ENCODE measurements at regions not wholly inside any gene's neighbourhood (a gene's known extent, or its start where the extent isn't known, plus 50 kb on each side); places are given as distances from the start of the nearest gene placed in this dataset.

GRCh38 chr10:44848211-44848610 is 62.9 kb upstream of the TMEM72 start:
- Mint-ChIP-seq H3K4me3 (ENCODE audit: unreplicated experiment) (no peak overlapping the region), H3K9me3 (ENCODE audit: unreplicated experiment) (no peaks in the 10 kb centered on the region), H3K27ac (ENCODE audit: unreplicated experiment) (no peak overlapping the region), H3K36me3 (ENCODE audit: insufficient read depth, unreplicated experiment) (no peaks in the 10 kb centered on the region), H3K27me3 (ENCODE audit: insufficient read depth, unreplicated experiment) (peaks cover 20% of the 10 kb centered on the region), H3K4me1 (ENCODE audit: low read depth, unreplicated experiment) (no peaks in the 10 kb centered on the region)
- H3K4me3 ChIP-seq (ENCODE audit: low read depth, low read length): no peak overlapping the region
- ChIA-PET POLR2A (no interaction called here), CTCF (no interaction called here)
- intact Hi-C loops (cut with micrococcal nuclease; ENCODE audit: unreplicated experiment): no loop called here
- peaks cover 2% of the 10 kb centered on the region; the same call in 1 of the 2 replicates for H3K27me3 ChIP-seq (replicated peaks; ENCODE audit: control insufficient read depth, insufficient read depth, low read length)
- TF ChIP-seq, protein P1, sequence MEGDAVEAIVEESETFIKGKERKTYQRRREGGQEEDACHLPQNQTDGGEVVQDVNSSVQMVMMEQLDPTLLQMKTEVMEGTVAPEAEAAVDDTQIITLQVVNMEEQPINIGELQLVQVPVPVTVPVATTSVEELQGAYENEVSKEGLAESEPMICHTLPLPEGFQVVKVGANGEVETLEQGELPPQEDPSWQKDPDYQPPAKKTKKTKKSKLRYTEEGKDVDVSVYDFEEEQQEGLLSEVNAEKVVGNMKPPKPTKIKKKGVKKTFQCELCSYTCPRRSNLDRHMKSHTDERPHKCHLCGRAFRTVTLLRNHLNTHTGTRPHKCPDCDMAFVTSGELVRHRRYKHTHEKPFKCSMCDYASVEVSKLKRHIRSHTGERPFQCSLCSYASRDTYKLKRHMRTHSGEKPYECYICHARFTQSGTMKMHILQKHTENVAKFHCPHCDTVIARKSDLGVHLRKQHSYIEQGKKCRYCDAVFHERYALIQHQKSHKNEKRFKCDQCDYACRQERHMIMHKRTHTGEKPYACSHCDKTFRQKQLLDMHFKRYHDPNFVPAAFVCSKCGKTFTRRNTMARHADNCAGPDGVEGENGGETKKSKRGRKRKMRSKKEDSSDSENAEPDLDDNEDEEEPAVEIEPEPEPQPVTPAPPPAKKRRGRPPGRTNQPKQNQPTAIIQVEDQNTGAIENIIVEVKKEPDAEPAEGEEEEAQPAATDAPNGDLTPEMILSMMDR (IDR thresholded peaks at IDR 0.05; ENCODE audit: insufficient read depth in 1 of 2, low read depth in 1 of 2, low read length in 1 of 2, severe bottlenecking in 1 of 2, unreplicated experiment in 1 of 2): no peak
- no peak for DNase-seq
- H3K36me3 ChIP-seq (ENCODE audit: control insufficient read depth, insufficient read depth, low read length): no peaks in the 10 kb centered on the region
- no peaks in the 10 kb centered on the region; the same call in 1 of the 2 replicates for H3K9me3 ChIP-seq
- BruUV-seq (replicated peaks): no TSS peak
- no peaks in the 10 kb centered on the region for H3K4me1 ChIP-seq

DNA sequence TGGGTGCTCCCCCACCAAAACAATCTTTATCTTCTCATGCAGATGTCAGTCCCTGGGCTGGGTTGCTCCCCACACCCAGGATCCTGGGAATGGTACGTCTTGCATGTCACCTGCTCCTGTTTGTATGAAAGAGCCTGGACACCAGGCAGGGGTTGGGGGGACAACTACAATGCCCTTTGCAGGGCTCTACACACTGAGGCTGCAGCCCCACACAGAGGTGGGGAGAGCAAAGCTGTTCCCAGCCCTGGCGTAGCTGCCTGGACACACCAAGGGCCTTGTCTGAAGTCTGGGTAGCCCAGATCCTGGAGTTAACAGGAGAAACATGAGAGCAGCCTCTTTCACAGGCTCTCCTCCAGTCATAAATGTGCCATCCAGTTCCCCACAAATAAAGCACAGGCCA is 61.2 kb upstream of the TMEM72 start:
- intact Hi-C loops (cut with micrococcal nuclease; ENCODE audit: unreplicated experiment): loop anchor here (10.0 kb wide), 1 partner anchor 275 kb away; no protein-coding TSS in a partner anchor

GRCh38 chr10:44850356-44850934 is 60.7 kb upstream of the TMEM72 start:
- no peaks in the 10 kb centered on the region for H3K36me3 ChIP-seq (ENCODE audit: control insufficient read depth, insufficient read depth, low read length)
- no peaks in the 10 kb centered on the region for H3K9me3 Mint-ChIP-seq (ENCODE audit: unreplicated experiment)
- H3K4me3 Mint-ChIP-seq (ENCODE audit: unreplicated experiment): no peak overlapping the region
- no peaks in the 10 kb centered on the region; the same call in 1 of the 2 replicates for H3K9me3 ChIP-seq
- DNase-seq: no peak
- H3K27me3 Mint-ChIP-seq (ENCODE audit: insufficient read depth, unreplicated experiment): peaks cover 16% of the 10 kb centered on the region
- ChIA-PET CTCF (no interaction called here), POLR2A (no interaction called here)
- H3K27ac Mint-ChIP-seq (ENCODE audit: unreplicated experiment): no peak overlapping the region
- peaks cover 2% of the 10 kb centered on the region; the same call in 1 of the 2 replicates for H3K27me3 ChIP-seq (replicated peaks; ENCODE audit: control insufficient read depth, insufficient read depth, low read length)
- intact Hi-C loops (cut with micrococcal nuclease; ENCODE audit: unreplicated experiment): loop anchor here (10.0 kb wide), 1 partner anchor 276 kb away; no protein-coding TSS in a partner anchor
- H3K4me1 ChIP-seq: no peaks in the 10 kb centered on the region
- no peak overlapping the region for H3K4me3 ChIP-seq (ENCODE audit: low read depth, low read length)
- H3K4me1 Mint-ChIP-seq (ENCODE audit: low read depth, unreplicated experiment): no peaks in the 10 kb centered on the region
- TF ChIP-seq, protein P1 (IDR thresholded peaks at IDR 0.05; ENCODE audit: insufficient read depth in 1 of 2, low read depth in 1 of 2, low read length in 1 of 2, severe bottlenecking in 1 of 2, unreplicated experiment in 1 of 2): no peak
- H3K36me3 Mint-ChIP-seq (ENCODE audit: insufficient read depth, unreplicated experiment): no peaks in the 10 kb centered on the region
- BruUV-seq (replicated peaks): no TSS peak

More for the DNA sequence above, 61.2 kb upstream of the TMEM72 start:
- Histone ChIP-seq H3K27me3 (replicated peaks; ENCODE audit: control insufficient read depth, insufficient read depth, low read length) (peaks cover 2% of the 10 kb centered on the region; the same call in 1 of the 2 replicates), H3K36me3 (ENCODE audit: control insufficient read depth, insufficient read depth, low read length) (no peaks in the 10 kb centered on the region), H3K4me3 (ENCODE audit: low read depth, low read length) (no peak overlapping the region), H3K4me1 (no peaks in the 10 kb centered on the region), H3K9me3 (no peaks in the 10 kb centered on the region; the same call in 1 of the 2 replicates)
- no peaks in the 10 kb centered on the region for H3K4me1 Mint-ChIP-seq (ENCODE audit: low read depth, unreplicated experiment)
- POLR2A ChIA-PET: no interaction called here
- DNase-seq: no peak
- CTCF ChIA-PET: no interaction called here
- BruUV-seq (replicated peaks): no TSS peak
- H3K9me3 Mint-ChIP-seq (ENCODE audit: unreplicated experiment): no peaks in the 10 kb centered on the region
- H3K36me3 Mint-ChIP-seq (ENCODE audit: insufficient read depth, unreplicated experiment): no peaks in the 10 kb centered on the region
- TF ChIP-seq, protein P1 (IDR thresholded peaks at IDR 0.05; ENCODE audit: insufficient read depth in 1 of 2, low read depth in 1 of 2, low read length in 1 of 2, severe bottlenecking in 1 of 2, unreplicated experiment in 1 of 2): no peak
- no peak overlapping the region for H3K27ac Mint-ChIP-seq (ENCODE audit: unreplicated experiment)
- peaks cover 17% of the 10 kb centered on the region for H3K27me3 Mint-ChIP-seq (ENCODE audit: insufficient read depth, unreplicated experiment)
- no peak overlapping the region for H3K4me3 Mint-ChIP-seq (ENCODE audit: unreplicated experiment)

All from Caco-2 (cell line).